ENCODE measurements at regions not wholly inside any gene's neighbourhood (a gene's known extent, or its start where the extent isn't known, plus 50 kb on each side); places are given as distances from the start of the nearest gene placed in this dataset.
"Not testable (repeated sequence)": the region's sequence is repeated elsewhere in the genome, so short reads cannot be mapped to it uniquely, and the experiment has no call there.

DNA sequence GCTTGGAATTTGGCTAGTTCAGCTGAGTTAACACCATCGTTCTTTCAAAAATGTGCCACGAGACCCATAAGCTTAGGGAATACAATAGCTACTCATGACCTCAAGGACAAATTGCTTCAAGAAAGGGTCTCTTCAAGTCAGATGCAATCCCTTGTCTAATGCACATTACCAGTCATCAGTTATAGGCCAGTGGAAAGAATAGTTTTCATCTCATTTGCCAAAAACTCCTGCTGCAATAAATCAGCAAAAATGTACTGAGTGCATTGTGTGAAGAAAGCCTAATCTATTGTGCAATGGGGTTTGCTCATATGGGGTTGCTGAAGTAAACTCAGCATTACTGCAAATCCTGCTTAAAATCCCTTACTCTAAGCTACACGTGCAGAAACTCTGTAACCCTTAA lies 208.3 kb upstream of the NBEA start:
- DNase-seq = no peak

DNA sequence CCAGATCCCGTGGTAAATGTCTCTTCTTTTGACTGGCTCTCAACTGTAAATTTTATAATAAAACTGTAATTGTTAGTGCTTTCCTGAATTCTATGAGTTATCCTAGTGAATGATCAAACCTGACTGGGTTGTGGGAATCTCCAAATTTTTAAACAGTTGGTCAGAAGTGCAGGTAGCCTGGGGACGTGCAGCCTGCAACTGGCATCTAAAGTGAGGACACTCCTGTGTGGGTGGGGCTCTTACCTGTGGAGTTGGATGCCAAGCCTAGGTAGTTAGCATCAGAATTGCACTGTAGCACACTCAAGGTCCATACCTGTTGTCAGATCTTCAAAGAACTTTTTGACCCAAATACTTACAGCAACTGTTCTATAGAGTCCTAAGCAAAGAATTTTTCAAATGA lies 207.1 kb upstream of the NBEA start:
- no peak for DNase-seq

DNA sequence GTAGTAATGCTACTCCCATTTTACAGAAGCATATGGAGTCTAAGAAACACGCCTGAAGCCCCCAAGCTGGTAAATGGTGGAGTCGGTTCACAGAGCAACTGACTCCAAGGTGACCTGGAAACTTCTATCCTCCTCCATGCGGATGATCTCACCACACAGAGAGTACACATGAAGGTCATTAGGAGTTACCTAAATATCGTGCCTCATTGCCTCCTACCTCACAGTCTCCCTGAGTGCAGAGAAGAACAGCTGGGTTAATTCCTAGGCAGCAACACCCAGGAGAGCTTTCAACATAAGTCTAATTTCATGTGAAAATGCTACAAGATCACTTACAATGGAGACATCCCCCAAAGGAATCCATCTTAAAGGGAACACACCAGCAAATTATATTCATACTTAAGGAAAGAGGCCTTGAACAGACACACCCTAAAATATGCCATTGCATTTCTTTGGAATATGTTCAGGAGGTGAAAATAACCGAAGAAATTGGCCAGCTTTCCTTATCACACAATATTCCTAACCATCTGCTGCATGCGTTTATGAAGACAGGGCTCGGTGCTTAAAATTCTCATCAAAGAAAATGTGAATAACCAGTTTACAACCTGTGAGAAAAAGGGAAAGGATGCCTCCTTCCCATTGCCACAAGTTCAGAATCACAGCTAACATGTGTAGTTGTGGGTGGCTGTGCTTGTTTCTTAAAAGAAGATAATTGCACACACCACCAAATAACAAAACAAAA lies 203.6 kb upstream of the NBEA start:
- DNase-seq = no peak

GRCh38 chr13:34747056-34747455 lies 195.0 kb upstream of the NBEA start:
- DNase-seq = not testable (repeated sequence)

DNA sequence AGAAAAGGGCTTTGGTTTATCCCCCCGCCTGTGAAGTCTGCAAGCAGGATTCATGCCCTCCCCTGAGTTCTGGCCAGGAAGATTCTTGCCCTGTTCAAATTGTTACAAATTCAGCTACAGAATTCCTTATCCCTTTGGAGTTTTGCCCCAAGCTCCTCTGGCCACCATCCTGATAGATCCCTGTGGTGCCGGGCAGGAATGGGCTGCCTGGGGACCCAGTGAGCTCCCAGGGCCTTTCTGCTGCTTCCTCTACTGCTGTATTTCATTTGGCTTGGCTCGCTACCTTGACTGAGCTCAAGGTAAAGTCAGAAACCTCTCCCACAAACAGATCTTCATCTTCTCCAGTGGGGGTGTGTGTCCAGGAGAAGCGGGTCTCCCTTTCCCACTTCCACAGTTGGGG lies 194.6 kb upstream of the NBEA start:
- no peak for DNase-seq

GRCh38 chr13:34748073-34748472 lies 194.0 kb upstream of the NBEA start:
- DNase-seq = no peak

- no peak for DNase-seq
These were observed 193.5 kb upstream of the NBEA start for GRCh38 chr13:34748596-34748995.

- no peak for DNase-seq
These were observed 193.0 kb upstream of the NBEA start for GRCh38 chr13:34749046-34749445.

DNA sequence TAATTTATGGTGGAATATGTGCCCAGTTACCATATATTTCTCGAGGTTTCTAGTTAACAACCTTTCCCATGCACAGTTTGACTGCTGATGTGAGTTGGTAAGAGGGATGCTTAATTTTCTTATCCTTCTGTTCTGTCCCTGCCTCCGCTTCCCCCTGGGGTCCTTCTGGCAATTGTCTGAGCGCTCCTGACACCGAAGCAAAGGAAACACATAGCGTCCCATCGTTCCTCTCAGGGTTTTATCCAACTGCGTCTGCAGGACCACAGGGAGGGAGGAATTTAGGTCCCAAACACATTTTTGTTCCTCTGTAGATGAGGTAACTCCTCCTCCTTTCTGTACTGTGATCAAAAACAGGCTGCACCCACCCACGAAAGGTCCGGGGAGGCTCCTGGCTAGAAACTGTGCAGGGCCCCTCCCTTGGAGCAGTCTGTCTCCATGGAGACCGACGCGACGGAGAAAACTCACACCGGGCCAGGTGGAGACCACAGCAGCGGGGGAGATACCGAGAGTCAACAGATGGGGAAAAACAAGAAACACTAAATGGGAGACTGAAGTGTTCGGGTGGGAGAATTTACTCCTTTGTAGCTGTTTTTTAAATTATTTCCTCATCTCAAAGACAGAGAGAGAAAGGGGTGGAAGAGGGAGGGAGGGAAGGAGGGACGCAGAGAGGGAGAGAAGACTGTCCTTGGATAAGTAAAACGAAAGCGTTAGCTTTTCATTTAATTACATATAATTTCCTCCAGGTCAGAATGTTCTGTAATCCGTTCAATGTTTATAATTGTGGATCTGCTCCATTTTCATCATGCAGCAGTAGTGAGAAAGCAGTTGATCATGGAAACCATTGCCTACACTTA lies 191.8 kb upstream of the NBEA start:
- DNase-seq = no peak

GRCh38 chr13:34751044-34751443 lies 191.0 kb upstream of the NBEA start:
- no peak for DNase-seq

GRCh38 chr13:34751492-34751891 lies 190.6 kb upstream of the NBEA start:
- no peak for DNase-seq

GRCh38 chr13:34752283-34752960 lies 189.6 kb upstream of the NBEA start:
- no peak for DNase-seq

DNA sequence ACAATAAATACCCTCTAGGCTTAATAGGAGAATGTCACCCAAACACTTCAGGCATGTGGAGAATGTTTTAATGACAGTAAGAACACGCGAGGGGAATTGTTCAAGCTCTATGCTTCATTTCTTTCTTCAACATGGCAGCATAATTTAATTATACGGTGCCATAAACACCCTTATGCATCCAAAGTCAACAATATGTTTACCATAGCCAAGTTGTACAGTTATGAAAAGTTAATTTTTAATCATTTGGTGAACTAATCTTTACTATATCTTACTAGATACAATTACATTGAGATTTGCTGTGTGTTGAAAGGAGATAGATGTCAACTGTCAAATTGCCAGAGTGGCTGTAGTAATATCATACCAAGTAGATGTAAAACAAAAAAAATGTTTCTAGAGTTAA lies 185.9 kb upstream of the NBEA start:
- no peak for DNase-seq

GRCh38 chr13:34756572-34756971 lies 185.5 kb upstream of the NBEA start:
- no peak for DNase-seq

- DNase-seq = no peak
These were observed 184.6 kb upstream of the NBEA start for GRCh38 chr13:34757441-34757840.

- no peak for DNase-seq
These were observed 183.4 kb upstream of the NBEA start for GRCh38 chr13:34758628-34759027.

DNA sequence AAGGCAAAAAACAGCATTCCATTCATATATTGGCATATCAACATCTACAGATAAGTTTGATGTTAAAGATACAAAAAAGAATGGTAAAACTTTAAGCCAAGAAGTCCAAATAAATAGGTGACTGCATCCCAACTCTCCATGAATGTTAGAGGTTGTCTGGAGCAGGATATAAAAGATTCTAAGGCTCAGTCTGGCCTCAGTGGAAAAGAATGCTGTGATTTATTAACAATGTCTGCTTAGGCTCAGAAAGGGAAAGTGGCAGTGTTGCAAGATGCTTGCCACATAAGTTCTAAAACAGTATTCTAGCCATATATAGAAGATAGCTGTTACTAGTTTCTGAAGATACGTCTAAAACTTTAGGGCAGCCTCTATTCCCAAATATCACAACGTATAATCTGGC lies 179.8 kb upstream of the NBEA start:
- DNase-seq = no peak

DNA sequence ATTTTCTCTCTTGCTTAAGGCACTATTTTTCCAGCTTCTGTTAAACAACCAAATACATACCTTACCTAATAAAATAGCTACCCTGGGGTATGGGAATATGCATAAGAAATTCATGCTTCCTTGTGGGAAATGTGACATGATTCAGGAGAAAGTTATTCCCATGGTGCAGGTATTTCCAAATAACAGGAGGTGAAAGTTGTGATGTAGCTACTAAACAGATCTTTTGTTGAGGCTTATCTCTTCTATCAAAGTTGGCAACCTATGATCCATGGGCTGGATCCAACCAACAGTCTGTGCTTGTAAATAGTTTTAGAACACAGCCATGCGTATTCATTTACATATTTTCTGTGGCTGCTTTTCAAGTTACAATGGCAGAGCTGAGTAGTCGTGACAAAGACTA lies 177.8 kb upstream of the NBEA start:
- no peak for DNase-seq

DNA sequence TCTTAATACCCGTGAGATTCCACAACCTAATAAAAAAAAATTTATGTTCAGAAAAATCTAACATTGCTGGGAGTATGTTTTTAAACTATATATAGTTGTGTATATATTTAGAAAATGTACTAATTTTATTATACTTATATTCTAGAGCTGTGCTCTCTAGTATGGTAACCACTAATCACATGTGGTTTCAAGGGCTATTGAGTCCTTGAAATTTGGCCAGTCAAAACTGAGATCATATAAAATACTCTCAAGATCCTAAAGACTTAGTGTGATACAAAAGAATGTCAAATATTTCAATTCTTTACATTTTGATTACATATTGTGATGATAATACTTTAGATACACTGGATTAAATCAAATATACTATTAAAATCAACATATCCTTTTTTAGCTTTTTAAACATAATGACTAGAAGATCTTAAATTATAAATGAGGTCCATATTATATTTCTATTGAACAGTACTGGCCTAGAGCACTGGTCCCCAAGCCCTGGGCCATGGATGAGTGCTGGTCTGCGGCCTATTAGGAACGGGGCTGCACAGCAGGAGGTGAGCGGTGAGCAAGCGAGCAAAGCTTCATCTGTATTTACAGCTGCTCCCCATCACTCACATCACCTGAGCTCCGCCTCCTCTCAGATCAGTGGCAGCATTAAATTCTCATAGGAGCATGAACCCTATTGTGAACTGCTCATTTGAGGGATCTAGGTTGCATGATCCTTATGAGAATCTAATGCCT lies 176.5 kb upstream of the NBEA start:
- DNase-seq = no peak

DNA sequence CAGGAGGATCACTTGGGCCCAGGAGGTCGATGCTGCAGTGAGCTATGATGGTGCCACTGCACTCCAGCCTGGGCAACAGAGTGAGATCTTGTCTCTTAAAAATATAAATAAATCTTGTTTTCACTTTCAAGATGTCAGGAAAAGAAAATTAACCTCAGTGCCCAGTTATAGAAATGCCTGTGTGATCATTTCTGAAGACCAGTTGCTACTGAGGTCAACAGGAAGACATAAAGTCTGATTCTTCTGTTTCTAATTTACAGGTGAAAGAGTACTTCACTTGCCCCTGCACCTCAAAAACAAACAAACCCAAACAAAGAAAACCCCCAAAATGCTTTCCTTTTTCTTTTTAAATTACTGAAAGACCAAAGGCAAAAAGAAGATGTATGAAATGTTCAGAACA lies 174.3 kb upstream of the NBEA start:
- no peak for DNase-seq

DNA sequence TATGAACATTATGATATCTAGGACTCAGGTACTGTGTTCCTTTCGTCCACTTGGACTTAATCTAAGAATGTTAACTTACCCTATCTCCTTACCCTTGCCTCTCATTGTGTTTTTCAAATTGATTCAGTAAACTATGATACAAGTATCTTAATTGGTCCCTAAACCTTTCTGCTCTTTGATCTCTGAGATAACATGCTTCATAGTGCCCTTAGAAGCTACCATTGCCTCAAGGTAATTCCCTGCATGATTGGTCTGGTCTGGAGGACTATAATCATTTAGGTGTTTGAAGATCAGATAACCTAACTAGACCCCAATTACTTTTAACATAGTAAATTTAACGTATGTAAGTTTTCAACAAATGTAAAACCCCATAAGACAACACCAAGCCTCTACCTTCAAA lies 169.9 kb upstream of the NBEA start:
- DNase-seq = no peak

DNA sequence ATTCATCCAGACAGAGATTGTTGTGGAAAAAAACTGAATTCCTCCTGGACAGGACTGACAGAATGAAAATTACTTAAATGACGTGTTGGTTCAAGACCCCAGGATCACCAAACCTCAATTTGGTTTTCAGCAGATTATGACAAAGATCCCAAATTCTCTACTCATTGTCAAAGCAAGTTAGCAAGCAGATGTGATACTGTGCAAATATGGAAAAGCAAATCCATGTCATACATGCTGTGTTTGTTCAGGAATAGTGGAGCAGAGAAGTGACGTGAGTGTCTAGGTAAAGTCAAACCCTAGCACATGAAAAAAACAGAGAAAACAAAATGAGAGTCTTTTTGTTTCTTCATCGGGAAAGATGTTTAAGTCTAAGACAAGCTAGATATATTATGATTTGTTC lies 169.2 kb upstream of the NBEA start:
- DNase-seq = no peak

DNA sequence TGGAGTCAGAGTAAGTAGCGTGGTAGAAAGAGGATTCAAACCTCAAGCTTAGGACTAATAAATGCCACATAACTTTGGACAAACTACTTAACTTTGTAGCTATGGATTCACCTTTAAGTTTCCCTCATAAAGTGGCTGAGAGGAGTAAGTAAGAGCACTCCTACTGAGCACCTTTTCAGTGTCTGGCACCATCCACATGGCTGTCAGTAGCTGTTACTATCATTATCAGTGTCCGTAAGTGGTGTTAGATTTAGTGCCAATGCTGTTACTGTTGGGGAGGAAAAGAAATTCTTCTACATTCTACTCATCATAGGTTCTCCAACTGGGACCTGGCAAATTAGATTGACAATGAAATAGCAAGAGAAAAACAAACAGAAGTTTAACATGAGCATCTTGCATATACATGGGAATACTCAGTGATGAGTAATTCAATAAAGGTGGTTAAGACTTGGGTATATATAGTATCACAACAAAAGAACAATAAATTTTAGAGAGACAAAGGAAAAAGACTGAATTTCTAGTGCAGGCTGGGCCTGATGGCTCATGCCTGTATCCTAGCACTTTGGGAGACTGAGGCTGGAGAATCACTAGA lies 165.6 kb upstream of the NBEA start:
- no peak for DNase-seq
